ENCODE measurements at regions not wholly inside any gene's neighbourhood (a gene's known extent, or its start where the extent isn't known, plus 50 kb on each side); places are given as distances from the start of the nearest gene placed in this dataset.

GRCh38 chr21:36628761-36629460 lies 70.0 kb upstream of the SIM2 start:
- ChIA-PET POLR2A (no interaction called here), CTCF (interaction anchor here (0.7 to 4.2 kb wide), 4 partner anchors 13 to 225 kb away, joined by 4 to 64 read pairs (median 34); no protein-coding TSS in a partner anchor)
- H3K4me1 ChIP-seq (ENCODE audit: control insufficient read depth, insufficient read depth, low read length): no peaks in the 10 kb centered on the region
- 0 out of 2 replicates have a peak, but pooled peaks have one; percentile 15 for TF ChIP-seq SCRT2 (tag by site-specific recombination; IDR thresholded peaks at IDR 0.05)
- no peak for TF ChIP-seq ZNF658 (tag by site-specific recombination; IDR thresholded peaks at IDR 0.05)
- H3K27ac ChIP-seq (ENCODE audit: extremely low read depth, low read depth, low read length): no peak overlapping the region
- H3K36me3 ChIP-seq (ENCODE audit: control insufficient read depth in 2 of 2, insufficient read depth in 1 of 2, low read length in 2 of 2): no peaks in the 10 kb centered on the region
- no peak overlapping the region for H3K4me3 ChIP-seq (ENCODE audit: low read depth, low read length)
- H3K9me3 ChIP-seq (ENCODE audit: control insufficient read depth, insufficient read depth, low read depth, low read length): no peaks in the 10 kb centered on the region

DNA sequence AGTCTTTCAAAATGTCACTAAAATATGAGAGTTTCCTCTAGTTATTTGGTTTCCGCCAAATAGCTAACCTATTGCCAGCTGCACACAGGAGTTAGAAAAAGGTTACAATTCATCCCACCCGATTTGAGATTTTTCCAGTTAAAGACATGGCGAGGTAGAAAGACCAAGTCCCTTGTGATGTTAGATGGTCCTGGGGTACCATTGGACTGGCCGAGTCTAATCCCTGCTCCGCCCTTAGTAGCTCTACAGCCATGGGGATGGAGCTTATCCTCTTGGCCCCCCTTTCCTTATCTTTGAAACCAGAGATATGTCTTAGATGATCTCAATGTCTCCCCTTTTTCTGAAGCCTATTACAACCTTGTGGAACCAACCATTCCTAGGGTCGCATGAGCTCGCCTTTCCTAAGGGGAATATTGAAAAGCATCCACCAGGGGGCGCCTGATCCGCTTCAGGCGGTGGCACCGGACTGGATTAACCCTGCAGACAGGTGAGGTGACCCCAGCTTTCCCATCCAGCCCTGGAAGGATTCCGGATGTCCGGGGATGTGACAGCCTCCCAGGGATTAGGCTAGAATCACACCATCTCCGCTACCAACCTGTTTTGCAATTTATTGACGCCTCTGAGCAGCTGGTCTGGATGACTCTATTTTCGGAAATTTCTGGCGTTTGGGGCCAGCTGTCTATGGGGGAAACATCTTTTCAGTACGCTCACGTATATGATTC lies 68.3 kb upstream of the SIM2 start:
- H3K36me3 ChIP-seq (ENCODE audit: control insufficient read depth in 2 of 2, insufficient read depth in 1 of 2, low read length in 2 of 2): no peaks in the 10 kb centered on the region
- CTCF ChIA-PET: interaction anchor here (0.5 to 4.2 kb wide), 84 partner anchors 10 to 1831 kb away, joined by 3 to 64 read pairs (median 4); no protein-coding TSS in a partner anchor
- TF ChIP-seq ZNF561 (tag by site-specific recombination; IDR thresholded peaks at IDR 0.05; ENCODE audit: borderline replicate concordance) (0 out of 2 replicates have a peak, but pooled peaks have one; percentile 58), ZNF175 (tag by site-specific recombination; IDR thresholded peaks at IDR 0.05) (no peak), SCRT1 (tag by site-specific recombination; IDR thresholded peaks at IDR 0.05; ENCODE audit: borderline replicate concordance) (no peak), ZEB2 (tag by site-specific recombination; IDR thresholded peaks at IDR 0.05) (peak; percentile 61; the same call in 1 of the 2 replicates), CTCF (tag by site-specific recombination; IDR thresholded peaks at IDR 0.05) (peak; percentile 56), PRDM10 (tag by site-specific recombination; IDR thresholded peaks at IDR 0.05) (peak; percentile 88), ZNF600 (tag by site-specific recombination; IDR thresholded peaks at IDR 0.05) (no peak), IKZF3 (tag by site-specific recombination; IDR thresholded peaks at IDR 0.05) (peak; percentile 15; the same call in 1 of the 2 replicates), ZSCAN30 (tag by site-specific recombination; IDR thresholded peaks at IDR 0.05) (0 out of 2 replicates have a peak, but pooled peaks have one; percentile 31), ZNF654 (tag by site-specific recombination; IDR thresholded peaks at IDR 0.05; ENCODE audit: low read depth) (peak; percentile 40; the same call in 1 of the 2 replicates), ZNF2 (tag by site-specific recombination; IDR thresholded peaks at IDR 0.05) (0 out of 2 replicates have a peak, but pooled peaks have one; percentile 47)
- TF ChIP-seq, protein P1, sequence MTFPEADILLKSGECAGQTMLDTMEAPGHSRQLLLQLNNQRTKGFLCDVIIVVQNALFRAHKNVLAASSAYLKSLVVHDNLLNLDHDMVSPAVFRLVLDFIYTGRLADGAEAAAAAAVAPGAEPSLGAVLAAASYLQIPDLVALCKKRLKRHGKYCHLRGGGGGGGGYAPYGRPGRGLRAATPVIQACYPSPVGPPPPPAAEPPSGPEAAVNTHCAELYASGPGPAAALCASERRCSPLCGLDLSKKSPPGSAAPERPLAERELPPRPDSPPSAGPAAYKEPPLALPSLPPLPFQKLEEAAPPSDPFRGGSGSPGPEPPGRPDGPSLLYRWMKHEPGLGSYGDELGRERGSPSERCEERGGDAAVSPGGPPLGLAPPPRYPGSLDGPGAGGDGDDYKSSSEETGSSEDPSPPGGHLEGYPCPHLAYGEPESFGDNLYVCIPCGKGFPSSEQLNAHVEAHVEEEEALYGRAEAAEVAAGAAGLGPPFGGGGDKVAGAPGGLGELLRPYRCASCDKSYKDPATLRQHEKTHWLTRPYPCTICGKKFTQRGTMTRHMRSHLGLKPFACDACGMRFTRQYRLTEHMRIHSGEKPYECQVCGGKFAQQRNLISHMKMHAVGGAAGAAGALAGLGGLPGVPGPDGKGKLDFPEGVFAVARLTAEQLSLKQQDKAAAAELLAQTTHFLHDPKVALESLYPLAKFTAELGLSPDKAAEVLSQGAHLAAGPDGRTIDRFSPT (tag by site-specific recombination; IDR thresholded peaks at IDR 0.05): no peak
- H3K9me3 ChIP-seq (ENCODE audit: control insufficient read depth, insufficient read depth, low read depth, low read length): no peaks in the 10 kb centered on the region
- no peaks in the 10 kb centered on the region for H3K4me1 ChIP-seq (ENCODE audit: control insufficient read depth, insufficient read depth, low read length)
- H3K4me3 ChIP-seq (ENCODE audit: low read depth, low read length): no peak overlapping the region
- POLR2A ChIA-PET: interaction anchor here (0.6 to 0.7 kb wide), 2 partner anchors 17 to 221 kb away, joined by 3 read pairs; no protein-coding TSS in a partner anchor
- H3K27ac ChIP-seq (ENCODE audit: extremely low read depth, low read depth, low read length): no peak overlapping the region

All from HEK293 (cell line).